HCT116 (cell line): ENCODE measurements at regions not wholly inside any gene's neighbourhood (a gene's known extent, or its start where the extent isn't known, plus 50 kb on each side); places are given as distances from the start of the nearest gene placed in this dataset.

Source experiments
- ATAC-seq: fragments of 200-7000 bp; cut with Tn5 transposase; 2 replicates; pipeline ENCODE4 v1.9.1; 2020; ENCODE audit warnings: mild to moderate bottlenecking, moderate library complexity
- BruUV-seq: library from RNA; stranded (reverse); fragments of 400-500 nt; replicated peaks from 2 replicates; lab custom pipeline; 2021; lab: Mats Ljungman, UMichigan
- CTCF ChIA-PET: fragments of 300-600 bp; sonication (Branson Sonifier 250); formaldehyde crosslinking; loops from one replicate; lab custom pipeline; 2021; ENCODE audit warnings: antibody characterized with exemption; lab: Charles Lee
- POLR2A ChIA-PET: fragments of 300-600, 350-600 bp; sonication (Branson Sonifier 250); formaldehyde crosslinking; loops from one replicate; lab custom pipeline; 2021; ENCODE audit warnings: antibody characterized with exemption; lab: Charles Lee
- RAD21 ChIA-PET, 2 experiments: fragments of 300-600 bp; sonication (Branson Sonifier 250); formaldehyde crosslinking; loops; one replicate each; lab custom pipeline; 2023; ENCODE audit warnings: low total read pairs in 2 of 2; ENCODE audit not compliant: uncharacterized antibody in 2 of 2, unreplicated experiment in 2 of 2, low non-redundant PET in 1 of 2; lab: Charles Lee
- DNase-seq: peaks from one replicate; pipeline ENCODE4 v3.0.0-alpha.2; 2010; ENCODE audit warnings: low read depth, low spot score
- H2AFZ ChIP-seq: fragments of 200-600 bp; shearing (Covaris generic), sonication (generic); 2 replicates; pipeline ENCODE4 v1.6.1; 2017; ENCODE audit warnings: low read depth, mixed run types, mixed read lengths, antibody characterized with exemption, low read length; ENCODE audit not compliant: poor library complexity, severe bottlenecking
- H3K27ac ChIP-seq: 2 replicates; pipeline ENCODE4 v1.5.1; 2012; ENCODE audit warnings: low read depth, low read length
- H3K27me3 ChIP-seq: fragments of 200-600 bp; sonication (generic); 2 replicates; pipeline ENCODE4 v1.6.1; 2016; ENCODE audit warnings: mixed run types, low read length, mixed read lengths; ENCODE audit not compliant: insufficient read depth
- H3K36me3 ChIP-seq, 2 experiments: fragments of 200-500 bp in 1 of 2; fragments of 200-600 bp in 1 of 2; sonication (Bioruptor generic) in 1 of 2; sonication (generic) in 1 of 2; 2 replicates each; pipeline versions ENCODE4 v1.5.1 to v1.6.1; 2014 to 2016; ENCODE audit warnings: low read length in 2 of 2, inconsistent platforms in 1 of 2, mixed read lengths in 1 of 2, mixed run types in 1 of 2; ENCODE audit not compliant: insufficient read depth in 2 of 2, control insufficient read depth in 1 of 2
- H3K4me1 ChIP-seq, 2 experiments: fragments of 200-600 bp in 1 of 2; sonication (generic) in 1 of 2; 2 replicates each; pipeline versions ENCODE4 v1.5.1 to v1.6.1; 2012 to 2017; ENCODE audit warnings: low read length in 2 of 2, inconsistent platforms in 1 of 2, mild to moderate bottlenecking in 1 of 2, mixed read lengths in 1 of 2, mixed run types in 1 of 2, moderate library complexity in 1 of 2; ENCODE audit not compliant: insufficient read depth in 2 of 2, control insufficient read depth in 1 of 2
- H3K4me2 ChIP-seq: fragments of 200-600 bp; sonication (generic); 2 replicates; pipeline ENCODE4 v1.6.1; 2017; ENCODE audit warnings: mixed run types, low read length, mixed read lengths
- H3K4me3 ChIP-seq, 2 experiments: fragments of 200-600 bp in 1 of 2; sonication (generic) in 1 of 2; replicated peaks in 1 of 2; 2 replicates each; pipeline ENCODE4 v1.5.1; 2011 to 2016; ENCODE audit warnings: low read length in 2 of 2, control low read depth in 1 of 2, low read depth in 1 of 2, mild to moderate bottlenecking in 1 of 2, mixed read lengths in 1 of 2, mixed run types in 1 of 2
- H3K79me2 ChIP-seq: fragments of 200-600 bp; sonication (generic); 2 replicates; pipeline ENCODE4 v1.6.1; 2017; ENCODE audit warnings: mild to moderate bottlenecking, mixed run types, low read length, moderate library complexity, mixed read lengths; ENCODE audit not compliant: insufficient read depth
- H3K9ac ChIP-seq: fragments of 200-600 bp; sonication (generic); 2 replicates; pipeline ENCODE4 v1.6.1; 2016; ENCODE audit warnings: low read length, mixed read lengths
- H3K9me2 ChIP-seq: fragments of 200-600 bp; sonication (generic), shearing (Covaris generic); 2 replicates; pipeline ENCODE4 v1.6.1; 2017; ENCODE audit warnings: mixed run types, mild to moderate bottlenecking, moderate library complexity; ENCODE audit not compliant: insufficient read depth
- H3K9me3 ChIP-seq, 2 experiments: fragments of 200-500 bp in 1 of 2; fragments of 200-600 bp in 1 of 2; sonication (Bioruptor generic) in 1 of 2; sonication (generic) in 1 of 2; 2 replicates each; pipeline ENCODE4 v1.6.1; 2014 to 2017; ENCODE audit warnings: low read length in 2 of 2, mixed read lengths in 2 of 2, inconsistent platforms in 1 of 2, low read depth in 1 of 2, mild to moderate bottlenecking in 1 of 2, mixed run types in 1 of 2, moderate library complexity in 1 of 2; ENCODE audit not compliant: control insufficient read depth in 1 of 2, insufficient read depth in 1 of 2
- H4K20me1 ChIP-seq: fragments of 200-600 bp; sonication (generic), shearing (Covaris generic); 2 replicates; pipeline ENCODE4 v1.6.1; 2017; ENCODE audit warnings: mixed run types, mild to moderate bottlenecking, moderate library complexity; ENCODE audit not compliant: insufficient read depth
- ATF3 ChIP-seq: IDR thresholded peaks from 2 replicates; pipeline ENCODE4 v1.6.1; 2012
- CEBPB ChIP-seq: IDR thresholded peaks from 2 replicates; pipeline ENCODE4 v1.6.1; 2012; ENCODE audit warnings: low read depth
- CTCF ChIP-seq, 3 experiments: fragments of 200-600 bp in 1 of 3; sonication (generic) in 1 of 3; IDR thresholded peaks in 2 of 3; conservative IDR thresholded peaks in 1 of 3; 2 replicates each; pipeline ENCODE4 v1.5.1; 2012 to 2017; ENCODE audit warnings: low read depth in 2 of 3, low read length in 2 of 3, antibody characterized with exemption in 1 of 3, borderline replicate concordance in 1 of 3, control low read depth in 1 of 3, mild to moderate bottlenecking in 1 of 3, mixed read lengths in 1 of 3, mixed run types in 1 of 3, moderate library complexity in 1 of 3; ENCODE audit not compliant: insufficient read depth in 1 of 3
- ELF1 ChIP-seq: IDR thresholded peaks from 2 replicates; pipeline ENCODE4 v1.6.1; 2012; ENCODE audit warnings: low read depth, borderline replicate concordance
- EZH2phosphoT487 ChIP-seq: fragments of 200-600 bp; IDR thresholded peaks from 2 replicates; pipeline ENCODE4 v1.6.1; 2018; ENCODE audit warnings: antibody characterized with exemption, borderline replicate concordance
- FOSL1 ChIP-seq: IDR thresholded peaks from 2 replicates; pipeline ENCODE4 v1.6.1; 2012; ENCODE audit warnings: low read depth
- MAX ChIP-seq: IDR thresholded peaks from 2 replicates; pipeline ENCODE4 v1.6.1; 2012
- POLR2A ChIP-seq: IDR thresholded peaks from 2 replicates; pipeline ENCODE4 v1.7.0; 2011; ENCODE audit warnings: borderline replicate concordance; ENCODE audit not compliant: insufficient read depth, insufficient read length; ENCODE audit errors: extremely low read depth
- POLR2AphosphoS5 ChIP-seq: IDR thresholded peaks from 2 replicates; pipeline ENCODE4 v1.6.1; 2011; ENCODE audit warnings: mild to moderate bottlenecking, low read depth, low read length, moderate library complexity
- RAD21 ChIP-seq: IDR thresholded peaks from 2 replicates; pipeline ENCODE4 v1.6.1; 2012; ENCODE audit warnings: low read depth, mild to moderate bottlenecking
- SIN3A ChIP-seq: IDR thresholded peaks from 2 replicates; pipeline ENCODE4 v1.6.1; 2012; ENCODE audit warnings: low read depth
- SRF ChIP-seq: IDR thresholded peaks from 2 replicates; pipeline ENCODE4 v1.6.1; 2012; ENCODE audit warnings: low read depth
- TCF7L2 ChIP-seq: IDR thresholded peaks from 2 replicates; pipeline ENCODE4 v1.7.0; 2011; ENCODE audit warnings: borderline replicate concordance, inconsistent platforms; ENCODE audit not compliant: insufficient read depth, insufficient read length; ENCODE audit errors: extremely low read depth
- ZFX ChIP-seq: fragments of 450-650 bp; IDR thresholded peaks from 2 replicates; pipeline ENCODE4 v1.6.1; 2017
- ZNF274 ChIP-seq: fragments of 200-500 bp; sonication (Bioruptor generic); IDR thresholded peaks from 2 replicates; pipeline ENCODE4 v1.6.1; 2014; ENCODE audit warnings: mild to moderate bottlenecking, low read depth, low read length, inconsistent platforms
- intact Hi-C: fragments of 100-400 bp; cut with micrococcal nuclease; formaldehyde crosslinking; loops from 2 replicates; pipeline ENCODE4 v1.10.0; 2022

- ChIA-PET POLR2A (no interaction called here), RAD21 (interaction anchor here in 1 of 2 experiments (1.4 kb wide), 1 partner anchor 382 kb away, joined by 5 read pairs; no protein-coding TSS in a partner anchor), CTCF (interaction anchor here (1.1 to 1.5 kb wide), 5 partner anchors 9 to 381 kb away, joined by 4 to 6 read pairs (median 5); no protein-coding TSS in a partner anchor)
- Histone ChIP-seq H3K4me1 (no peaks in the 10 kb centered on the region), H3K4me3 (no peak overlapping the region), H3K27me3 (no peaks in the 10 kb centered on the region), H3K36me3 (no peaks in the 10 kb centered on the region), H4K20me1 (no peaks in the 10 kb centered on the region), H3K27ac (no peak overlapping the region), H3K9me3 (no peaks in the 10 kb centered on the region), H3K4me2 (no peak overlapping the region), H3K79me2 (no peaks in the 10 kb centered on the region), H3K9me2 (no peaks in the 10 kb centered on the region), H3K9ac (no peak overlapping the region), H2AFZ (no peak overlapping the region)
- TF ChIP-seq MAX (no peak), ATF3 (no peak), POLR2AphosphoS5 (no peak), RAD21 (peak; percentile 77), ZFX (no peak), CTCF (IDR thresholded peaks at IDR 0.05 in 2 of 3, conservative IDR thresholded peaks at IDR 0.05 in 1 of 3; ENCODE audit: borderline replicate concordance in 1 of 3, insufficient read depth in 1 of 3, low read depth in 2 of 3, low read length in 2 of 3) (peak; percentile 39 to 61 (median 45); a peak in 5 of 6 replicates), CEBPB (no peak), TCF7L2 (no peak), EZH2phosphoT487 (no peak), POLR2A (no peak), ELF1 (no peak), FOSL1 (no peak), ZNF274 (no peak), SIN3A (no peak), SRF (no peak)
- DNase-seq (no peak), ATAC-seq (peak; percentile 97)
- no TSS peak for BruUV-seq
- intact Hi-C loops: loop anchor here (1.0 to 10.0 kb wide), 4 partner anchors 202 to 1971 kb away; no protein-coding TSS in a partner anchor
Measured at GRCh38 chr12:74317078-74317601, 220.5 kb upstream of the ATXN7L3B start.
